COLO668 (cell line): ENCODE measurements at regions not wholly inside any gene's neighbourhood (a gene's known extent, or its start where the extent isn't known, plus 50 kb on each side); places are given as distances from the start of the nearest gene placed in this dataset.
"Not testable (repeated sequence)": the region's sequence is repeated elsewhere in the genome, so short reads cannot be mapped to it uniquely, and the experiment has no call there.

Source experiments
- DNase-seq: peaks from one replicate; lab custom pipeline; 2025; ENCODE audit not compliant: unreplicated experiment; lab: John Stamatoyannopoulos, UW

DNA sequence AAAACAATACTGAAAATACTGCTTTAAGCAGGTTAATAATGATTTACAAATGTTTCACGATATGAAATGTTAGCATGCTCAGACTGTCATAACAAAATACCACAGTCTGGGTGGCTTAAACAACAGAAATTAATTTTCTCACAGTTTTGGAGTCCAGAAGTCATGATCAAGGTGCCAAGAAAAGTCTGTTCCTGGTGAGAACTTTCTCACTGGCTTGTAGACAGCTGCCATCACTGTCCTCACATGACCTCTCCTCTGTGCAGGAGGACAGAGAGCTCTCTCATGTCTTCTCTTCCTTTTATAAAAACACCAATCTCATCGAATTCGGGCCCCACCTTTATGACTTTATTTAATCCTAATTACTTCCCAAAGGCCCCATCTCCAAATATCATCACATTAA lies 426.7 kb downstream of the KLHL13 start:
- DNase-seq, result no peak

DNA sequence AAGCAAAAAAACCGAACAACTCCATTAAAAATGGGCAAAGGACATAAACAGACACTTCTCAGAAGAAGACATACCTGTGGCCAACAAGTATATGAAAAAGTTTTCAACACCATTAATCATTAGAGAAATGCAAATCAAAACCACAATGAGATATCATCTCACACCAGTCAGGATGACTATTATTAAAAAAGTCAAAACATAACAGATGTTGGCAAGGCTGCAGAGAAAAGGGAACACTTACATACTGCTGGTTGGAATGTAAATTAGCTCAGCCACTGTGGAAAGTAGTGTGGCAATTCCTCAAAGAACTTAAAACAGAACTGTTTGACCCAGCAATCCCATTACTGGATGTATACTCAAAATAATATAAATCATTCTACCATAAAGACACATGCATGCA lies 436.3 kb downstream of the KLHL13 start:
- DNase-seq, result no peak

GRCh38 chrX:117653396-117653795 lies 463.2 kb downstream of the KLHL13 start:
- DNase-seq, result no peak

GRCh38 chrX:117645639-117646038 lies 471.0 kb downstream of the KLHL13 start:
- DNase-seq, result no peak

GRCh38 chrX:117641913-117642656 lies 474.5 kb downstream of the KLHL13 start:
- DNase-seq, result no peak

DNA sequence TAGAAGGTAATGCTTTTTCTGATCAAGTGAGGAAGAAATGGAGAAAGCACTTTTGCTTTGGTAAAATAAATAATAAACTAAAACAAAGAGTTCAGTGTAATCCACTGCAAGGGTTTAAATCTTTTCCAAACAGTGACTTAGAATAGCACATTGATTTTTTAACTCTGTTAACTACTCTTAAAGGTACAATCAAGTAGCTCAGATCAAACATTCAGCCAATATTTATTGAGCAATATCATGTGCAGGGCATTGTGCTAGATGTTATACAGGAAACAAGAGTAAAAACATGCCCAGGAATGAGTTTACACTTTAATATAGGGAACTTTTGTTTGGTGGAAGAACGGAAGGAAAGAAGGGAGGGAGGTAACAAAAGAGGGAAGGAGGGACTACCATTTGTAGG lies 479.8 kb downstream of the KLHL13 start:
- no peak for DNase-seq

GRCh38 chrX:117633277-117633676 lies 483.3 kb downstream of the KLHL13 start:
- no peak for DNase-seq

- no peak for DNase-seq
These were observed 488.2 kb downstream of the KLHL13 start for GRCh38 chrX:117628381-117628780.

DNA sequence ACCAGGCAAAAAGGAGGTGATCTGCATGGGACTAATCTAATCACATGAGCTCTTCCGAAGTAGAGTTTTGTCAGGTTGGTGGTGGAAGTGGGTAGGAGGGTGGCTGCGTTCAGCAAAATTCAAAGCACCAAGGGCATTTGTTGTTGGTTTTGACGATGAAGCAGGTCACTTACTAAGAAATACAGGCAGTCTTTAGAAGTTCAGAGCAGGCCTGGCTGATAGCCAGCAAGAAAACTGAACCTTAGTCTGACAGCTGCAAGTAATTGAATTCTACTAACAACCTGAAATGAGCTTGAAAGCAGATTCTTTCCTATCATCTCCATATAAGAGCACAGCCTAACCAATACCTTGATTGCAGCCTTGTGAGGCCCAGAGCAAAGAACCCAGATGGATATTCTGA lies 505.8 kb downstream of the KLHL13 start:
- no peak for DNase-seq

- DNase-seq, result no peak
These were observed 506.6 kb downstream of the KLHL13 start for GRCh38 chrX:117610049-117610448.

DNA sequence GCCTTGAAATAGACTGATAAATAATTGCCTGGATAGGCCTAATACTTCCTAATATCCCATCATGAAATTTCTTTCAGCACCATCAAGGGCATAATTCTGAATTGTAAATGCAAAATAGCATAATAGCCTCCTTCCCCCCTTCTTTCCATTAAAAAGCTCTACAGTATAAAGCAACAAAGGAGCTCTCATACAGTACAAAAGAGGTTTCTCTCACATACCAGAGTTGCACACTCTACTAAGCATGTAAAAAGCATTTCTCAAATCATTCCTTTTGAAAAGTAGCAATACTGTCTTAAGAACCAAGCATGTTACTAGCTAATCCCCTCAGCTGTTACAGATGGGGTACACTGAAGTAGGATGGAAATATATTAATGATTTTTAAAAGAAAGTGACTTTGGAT lies 509.0 kb downstream of the KLHL13 start:
- no peak for DNase-seq

DNA sequence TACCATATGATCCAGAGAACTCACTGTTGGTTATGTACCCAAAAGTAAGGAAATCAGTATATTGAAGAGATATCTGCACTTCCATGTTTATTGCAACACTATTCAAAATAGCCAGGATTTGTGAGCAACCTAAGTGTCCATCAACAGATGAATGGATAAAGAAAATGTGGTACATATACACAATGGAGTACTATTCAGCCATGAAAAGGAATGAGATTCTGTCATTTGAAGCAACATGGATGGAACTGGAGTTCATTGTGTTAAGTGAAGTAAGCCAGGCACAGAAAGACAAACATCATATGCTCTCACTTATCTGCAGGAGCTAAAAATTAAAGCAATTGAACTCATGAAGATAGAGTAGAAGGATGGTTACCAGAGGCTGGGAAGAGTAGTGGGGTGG lies 510.5 kb downstream of the KLHL13 start:
- DNase-seq, result not testable (repeated sequence)

GRCh38 chrX:117570160-117570559 lies 546.5 kb downstream of the KLHL13 start:
- no peak for DNase-seq

DNA sequence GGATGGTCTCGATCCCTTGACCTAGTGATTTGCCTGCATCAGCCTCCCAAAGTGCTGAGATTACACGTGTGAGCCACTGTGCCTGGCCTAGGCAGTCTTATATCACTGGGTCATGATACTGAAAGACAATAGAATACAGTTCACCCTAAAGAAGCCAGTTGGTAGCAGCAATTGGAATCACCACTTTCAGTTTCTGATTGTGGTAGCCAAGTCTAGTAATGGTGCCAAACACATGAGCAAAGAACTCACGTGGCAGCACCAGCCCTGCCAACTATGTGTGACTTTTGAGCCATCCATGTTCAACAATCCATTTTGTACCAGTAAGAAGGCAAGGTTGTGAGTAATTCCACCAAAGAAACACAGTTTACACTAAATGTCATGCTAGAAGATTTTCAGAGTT lies 548.4 kb downstream of the KLHL13 start:
- no peak for DNase-seq

DNA sequence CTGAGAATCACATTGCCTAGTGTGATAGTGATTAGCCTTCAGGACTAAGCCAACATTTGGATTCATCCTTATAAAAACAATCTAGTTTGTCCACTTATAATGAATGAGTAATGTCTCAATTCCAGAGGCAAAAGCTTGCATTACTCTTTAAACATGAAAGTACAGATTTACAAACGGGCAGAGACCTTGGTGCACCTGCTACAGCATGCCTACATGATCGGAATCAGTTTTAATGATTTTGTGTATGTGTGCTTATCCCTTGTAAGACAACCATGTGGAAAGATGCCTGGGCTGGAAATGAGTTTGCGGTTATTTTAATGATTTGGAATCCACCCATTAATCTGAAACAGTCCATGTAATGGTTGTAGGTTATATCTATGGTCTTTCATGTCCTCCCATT lies 572.7 kb downstream of the KLHL13 start:
- no peak for DNase-seq

DNA sequence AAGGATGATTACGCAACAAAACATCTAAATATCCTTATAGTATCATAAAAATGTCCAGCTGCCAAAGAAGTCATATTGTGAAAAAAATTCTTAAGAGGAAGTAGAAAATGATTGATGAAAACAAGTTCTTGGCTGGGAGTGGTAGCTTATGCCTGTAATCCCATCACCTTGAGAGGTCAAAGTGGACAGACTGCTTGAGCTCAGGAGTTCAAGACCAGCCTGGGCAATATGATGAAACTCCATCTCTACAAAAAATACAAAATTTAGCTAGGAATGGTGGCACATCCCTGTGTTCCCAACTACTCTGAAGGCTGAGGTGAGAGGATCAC lies 577.6 kb downstream of the KLHL13 start:
- no peak for DNase-seq

- DNase-seq, result no peak
These were observed 578.2 kb downstream of the KLHL13 start for GRCh38 chrX:117538178-117539089.

GRCh38 chrX:117532339-117532738 lies 584.3 kb downstream of the KLHL13 start:
- no peak for DNase-seq

GRCh38 chrX:117522725-117523700 lies 593.6 kb downstream of the KLHL13 start:
- no peak for DNase-seq

DNA sequence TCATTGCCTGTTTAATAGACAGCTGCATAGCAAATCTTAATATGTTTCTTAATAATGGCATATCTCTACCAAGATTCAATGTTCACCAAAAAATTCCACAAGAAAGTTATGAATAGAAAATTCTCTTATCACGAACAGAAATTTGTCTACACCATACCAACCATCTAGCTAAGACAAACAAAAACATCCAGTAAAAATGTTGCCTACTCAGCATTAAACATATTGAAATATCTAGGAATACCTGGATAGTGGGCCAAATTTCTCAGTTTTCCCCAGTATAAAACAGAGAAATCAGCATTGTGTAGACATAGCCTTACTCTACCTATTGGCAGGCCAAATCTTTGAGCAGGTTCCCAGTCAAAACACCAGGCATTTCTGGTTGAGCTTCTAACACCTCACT lies 598.6 kb downstream of the KLHL13 start:
- no peak for DNase-seq

DNA sequence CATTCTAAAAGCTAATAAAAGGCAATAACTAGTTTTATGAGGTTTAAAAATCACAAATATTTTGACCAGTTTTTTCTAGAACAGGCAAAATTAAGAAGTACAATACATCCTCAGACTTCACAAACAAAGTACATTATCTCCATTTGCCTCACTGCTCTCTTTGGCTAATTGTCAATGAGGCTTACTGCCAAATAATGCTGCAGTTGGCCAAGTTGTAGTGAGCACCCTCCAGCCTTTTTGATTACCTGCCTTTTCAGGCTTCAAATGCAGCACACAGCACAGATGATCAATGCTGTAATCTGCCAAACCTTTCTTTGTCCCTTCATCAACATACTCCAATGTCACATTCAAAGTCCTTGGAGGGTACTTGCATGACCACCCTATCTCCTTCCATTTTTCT lies 605.2 kb downstream of the KLHL13 start:
- no peak for DNase-seq
